K562 (cell line): ENCODE measurements at regions not wholly inside any gene's neighbourhood (a gene's known extent, or its start where the extent isn't known, plus 50 kb on each side); places are given as distances from the start of the nearest gene placed in this dataset.

Source experiments
- ATAC-seq: fragments of 200-7000 bp; cut with Tn5 transposase; 3 replicates; pipeline ENCODE4 v1.9.1; 2020; ENCODE audit warnings: moderate library complexity
- BruUV-seq: library from RNA; stranded (reverse); fragments of 400-500 nt; replicated peaks from 2 replicates; lab custom pipeline; 2021; lab: Mats Ljungman, UMichigan
- CTCF ChIA-PET: fragments of 300-600 bp; formaldehyde crosslinking; extraction: SDS; loops from one replicate; lab custom pipeline; 2021; ENCODE audit warnings: low intra/inter-chr PET ratio; lab: Yijun Ruan, JAX
- POLR2A ChIA-PET: fragments of 300-600, 350-650 bp; sonication (Branson Sonifier 250); formaldehyde crosslinking; extraction: SDS; loops from one replicate; lab custom pipeline; 2021; ENCODE audit warnings: antibody characterized with exemption, inconsistent platforms; lab: Yijun Ruan, JAX
- DNase-seq, 4 experiments: peaks; one replicate each; pipeline versions ENCODE4 v3.0.0 to v3.0.0-alpha.2; 2011 to 2018; ENCODE audit warnings: low spot score in 3 of 4, mixed read lengths in 3 of 4; ENCODE audit errors: extremely low read depth in 1 of 4
- FAIRE-seq: peaks from 2 replicates; lab custom pipeline; 2011; peaks lifted over from hg19 to GRCh38; lab: Jason Lieb, UNC
- H2AFZ ChIP-seq: 2 replicates; pipeline ENCODE4 v1.6.0; 2011; ENCODE audit warnings: low read depth, low read length, control low read depth, inconsistent platforms
- H3K27ac ChIP-seq: fragments of 200-600 bp; 3 replicates; pipeline ENCODE4 v1.8.0; 2011; ENCODE audit warnings: low read depth, mild to moderate bottlenecking, control low read depth, inconsistent platforms, low read length, moderate library complexity, mixed read lengths; ENCODE audit errors: extremely low read depth
- H3K27me3 ChIP-seq, 2 experiments: fragments of 300-600 bp in 1 of 2; 2 replicates in 1 of 2; 3 replicates in 1 of 2; pipeline versions ENCODE4 v1.6.0 to v1.8.0; 2011; ENCODE audit warnings: inconsistent platforms in 2 of 2, low read length in 2 of 2, mild to moderate bottlenecking in 1 of 2, mixed read lengths in 1 of 2, moderate library complexity in 1 of 2; ENCODE audit not compliant: control insufficient read depth in 2 of 2, insufficient read depth in 2 of 2
- H3K36me3 ChIP-seq: fragments of 300-600 bp; 3 replicates; pipeline ENCODE4 v1.8.0; 2011; ENCODE audit warnings: mild to moderate bottlenecking, low read length, inconsistent platforms; ENCODE audit not compliant: control insufficient read depth, insufficient read depth
- H3K4me1 ChIP-seq, 2 experiments: fragments of 200-600 bp in 1 of 2; replicated peaks in 1 of 2; 2 replicates in 1 of 2; 3 replicates in 1 of 2; pipeline versions ENCODE4 v1.5.1 to v1.8.0; 2011; ENCODE audit warnings: inconsistent platforms in 2 of 2, low read length in 2 of 2, mild to moderate bottlenecking in 1 of 2, mixed read lengths in 1 of 2, moderate library complexity in 1 of 2; ENCODE audit not compliant: control insufficient read depth in 2 of 2, insufficient read depth in 2 of 2
- H3K4me2 ChIP-seq: 2 replicates; pipeline ENCODE4 v1.6.1; 2011; ENCODE audit warnings: low read length, control low read depth, inconsistent platforms, mixed read lengths; ENCODE audit not compliant: insufficient read depth
- H3K4me3 ChIP-seq: fragments of 200-600 bp; sonication (generic), shearing (Covaris generic); 2 replicates; pipeline ENCODE4 v1.5.1; 2016; ENCODE audit warnings: control low read depth, inconsistent platforms
- H3K79me2 ChIP-seq: fragments of 200-600 bp; 3 replicates; pipeline ENCODE4 v1.8.0; 2011; ENCODE audit warnings: low read length, inconsistent platforms; ENCODE audit not compliant: control insufficient read depth, insufficient read depth
- H3K9ac ChIP-seq, 2 experiments: 2 replicates each; pipeline versions ENCODE4 v1.6.0 to v1.6.1; 2011; ENCODE audit warnings: low read depth in 2 of 2, low read length in 2 of 2, control low read depth in 1 of 2, inconsistent platforms in 1 of 2, mild to moderate bottlenecking in 1 of 2, mixed read lengths in 1 of 2; ENCODE audit not compliant: insufficient read depth in 1 of 2
- H3K9me1 ChIP-seq: one replicate; pipeline ENCODE4 v1.6.0; 2011; ENCODE audit warnings: inconsistent platforms, mild to moderate bottlenecking, low read length, moderate library complexity; ENCODE audit not compliant: control insufficient read depth, insufficient read depth
- H3K9me3 ChIP-seq: replicated peaks from 2 replicates; pipeline ENCODE4 v1.5.1; 2011; ENCODE audit warnings: low read depth, low read length, inconsistent platforms; ENCODE audit not compliant: control insufficient read depth, insufficient read depth
- H4K20me1 ChIP-seq: replicated peaks from 2 replicates; pipeline ENCODE4 v1.6.1; 2011; ENCODE audit warnings: low read length, inconsistent platforms, mixed read lengths; ENCODE audit not compliant: control insufficient read depth, insufficient read depth
- BRF1 ChIP-seq: IDR thresholded peaks from 3 replicates; pipeline ENCODE4 v1.6.1; 2011; ENCODE audit warnings: borderline replicate concordance, mild to moderate bottlenecking; ENCODE audit not compliant: insufficient read length; ENCODE audit errors: extremely low read depth
- E4F1 ChIP-seq: fragments of 250-450 bp; sonication (Bioruptor Pico); IDR thresholded peaks from 2 replicates; pipeline ENCODE4 v1.5.0; 2021; ENCODE audit warnings: mild to moderate bottlenecking, borderline replicate concordance
- HDAC6 ChIP-seq: IDR thresholded peaks from 2 replicates; pipeline ENCODE4 v1.6.1; 2012; ENCODE audit warnings: low read depth, mild to moderate bottlenecking, control low read depth, inconsistent platforms, low read length, moderate library complexity
- MEF2A ChIP-seq: IDR thresholded peaks from 2 replicates; pipeline ENCODE4 v1.6.1; 2011; ENCODE audit warnings: low read depth, mild to moderate bottlenecking, low read length, moderate library complexity; ENCODE audit not compliant: control insufficient read depth
- MEIS2 ChIP-seq: fragments of 450-650 bp; IDR thresholded peaks from 2 replicates; pipeline ENCODE4 v1.6.1; 2014; ENCODE audit warnings: mild to moderate bottlenecking; ENCODE audit not compliant: partially characterized antibody
- NFE2 ChIP-seq: IDR thresholded peaks from 2 replicates; pipeline ENCODE4 v1.6.1; 2014; ENCODE audit warnings: antibody characterized with exemption, low read depth
- NFIX ChIP-seq: fragments of 250-450 bp; sonication (Bioruptor Pico); IDR thresholded peaks from 2 replicates; pipeline ENCODE4 v1.4.0; 2020; ENCODE audit warnings: low read depth, mild to moderate bottlenecking, moderate library complexity
- NR2C1 ChIP-seq, 2 experiments: fragments of 450-650 bp; IDR thresholded peaks; 2 replicates each; pipeline ENCODE4 v1.6.1; 2017; ENCODE audit warnings: mild to moderate bottlenecking in 2 of 2, antibody characterized with exemption in 1 of 2, inconsistent platforms in 1 of 2, missing compliant biosample characterization in 1 of 2, missing genetic modification characterization in 1 of 2
- NR2F6 ChIP-seq: fragments of 450-650 bp; formaldehyde crosslinking; IDR thresholded peaks from 2 replicates; pipeline ENCODE4 v1.4.0; 2020; ENCODE audit warnings: mild to moderate bottlenecking
- RAD21 ChIP-seq, 2 experiments: fragments of 250-450 bp in 1 of 2; fragments of 450-650 bp in 1 of 2; sonication (Bioruptor Pico) in 1 of 2; formaldehyde crosslinking in 1 of 2; IDR thresholded peaks in 1 of 2; conservative IDR thresholded peaks in 1 of 2; 2 replicates each; pipeline versions ENCODE4 v1.4.0 to v1.8.0; 2020 to 2022; ENCODE audit warnings: mild to moderate bottlenecking in 2 of 2, moderate library complexity in 1 of 2
- THRAP3 ChIP-seq: fragments of 450-650 bp; IDR thresholded peaks from 2 replicates; pipeline ENCODE4 v1.6.1; 2016; ENCODE audit warnings: mild to moderate bottlenecking, inconsistent platforms, borderline replicate concordance
- TRIM28 ChIP-seq: fragments of 450-650 bp; IDR thresholded peaks from 2 replicates; pipeline ENCODE4 v1.6.1; 2017
- ZNF165 ChIP-seq: fragments of 250-450 bp; sonication (Bioruptor Pico); IDR thresholded peaks from 2 replicates; pipeline ENCODE4 v1.4.0; 2020; ENCODE audit warnings: borderline replicate concordance
- ZNF436 ChIP-seq: fragments of 250-450, 450-650 bp; sonication (Bioruptor Pico); formaldehyde crosslinking; IDR thresholded peaks from 2 replicates; pipeline ENCODE4 v1.7.0; 2020; ENCODE audit warnings: mild to moderate bottlenecking
- WGBS: fragments of 100-300 bp; shearing (Covaris generic); methylation state at CpG from one replicate; pipeline ENCODE4 v1.1.6; 2016; ENCODE audit warnings: low coverage, mixed read lengths; ENCODE audit not compliant: insufficient coverage; ENCODE audit errors: missing lambda C conversion rate; 5-methylcytosine and 5-hydroxymethylcytosine counted together
- in situ Hi-C: fragments of 300-500 bp; cut with MboI; formaldehyde crosslinking; loops from 4 replicates; pipeline ENCODE4 v1.15.0; 2018; ENCODE audit warnings: inconsistent platforms, mixed read lengths
- intact Hi-C: fragments of 100-400 bp; cut with micrococcal nuclease; formaldehyde crosslinking; loops from 2 replicates; pipeline ENCODE4 v1.14.2; 2022
- TF ChIP-seq, protein P1 (sequence below): fragments of 250-450 bp; sonication (Bioruptor Pico); IDR thresholded peaks from 2 replicates; pipeline ENCODE4 v1.8.0; 2022; ENCODE audit warnings: inconsistent platforms

GRCh38 chr1:60281360-60281932 lies 207.9 kb upstream of the C1orf87 start:
- ATAC-seq: peak; percentile 93
- no peaks in the 10 kb centered on the region for H3K9me1 ChIP-seq
- peak; percentile 13 to 54 (median 34) for DNase-seq
- POLR2A ChIA-PET: interaction anchor here (0.6 to 1.2 kb wide), 3 partner anchors 22 to 731 kb away, joined by 3 read pairs; no protein-coding TSS in a partner anchor
- no peaks in the 10 kb centered on the region for H3K79me2 ChIP-seq
- CTCF ChIA-PET: no interaction called here
- H3K36me3 ChIP-seq: no peaks in the 10 kb centered on the region
- no peaks in the 10 kb centered on the region for H3K4me1 ChIP-seq
- no peaks in the 10 kb centered on the region for H3K9me3 ChIP-seq
- no peaks in the 10 kb centered on the region for H3K27me3 ChIP-seq
- no peak overlapping the region for H3K4me3 ChIP-seq
- no peak overlapping the region for H3K4me2 ChIP-seq
- in situ Hi-C loops (no loop called here), intact Hi-C loops (loop anchor here (1.0 to 10.0 kb wide), 3 partner anchors 307 to 1573 kb away; no protein-coding TSS in a partner anchor)
- FAIRE-seq: peak; percentile 80
- BruUV-seq: no TSS peak
- WGBS: 1% methylated on average over 9 of the region's 9 CpGs
- H4K20me1 ChIP-seq: no peaks in the 10 kb centered on the region
- H2AFZ ChIP-seq: no peak overlapping the region
- no peak overlapping the region for H3K9ac ChIP-seq
- H3K27ac ChIP-seq: no peak overlapping the region
- no peak for TF ChIP-seq ZNF165 (CRISPR knock-in tag)
- no peak for TF ChIP-seq BRF1
- no peak for TF ChIP-seq NR2C1 (IDR thresholded peaks at IDR 0.05)
- TF ChIP-seq NR2C1 (tag; IDR thresholded peaks at IDR 0.05): no peak
- TF ChIP-seq RAD21 (CRISPR knock-in tag; conservative IDR thresholded peaks at IDR 0.05 in 1 of 2, IDR thresholded peaks at IDR 0.05 in 1 of 2): peak; percentile 88 to 90
- peak; percentile 96 for TF ChIP-seq MEIS2
- TF ChIP-seq THRAP3: no peak
- TF ChIP-seq NFE2: no peak
- TF ChIP-seq MEF2A: no peak
- no peak for TF ChIP-seq E4F1 (CRISPR knock-in tag)
- TF ChIP-seq NFIX (CRISPR knock-in tag): no peak
- TF ChIP-seq TRIM28: no peak
- TF ChIP-seq, protein P1, sequence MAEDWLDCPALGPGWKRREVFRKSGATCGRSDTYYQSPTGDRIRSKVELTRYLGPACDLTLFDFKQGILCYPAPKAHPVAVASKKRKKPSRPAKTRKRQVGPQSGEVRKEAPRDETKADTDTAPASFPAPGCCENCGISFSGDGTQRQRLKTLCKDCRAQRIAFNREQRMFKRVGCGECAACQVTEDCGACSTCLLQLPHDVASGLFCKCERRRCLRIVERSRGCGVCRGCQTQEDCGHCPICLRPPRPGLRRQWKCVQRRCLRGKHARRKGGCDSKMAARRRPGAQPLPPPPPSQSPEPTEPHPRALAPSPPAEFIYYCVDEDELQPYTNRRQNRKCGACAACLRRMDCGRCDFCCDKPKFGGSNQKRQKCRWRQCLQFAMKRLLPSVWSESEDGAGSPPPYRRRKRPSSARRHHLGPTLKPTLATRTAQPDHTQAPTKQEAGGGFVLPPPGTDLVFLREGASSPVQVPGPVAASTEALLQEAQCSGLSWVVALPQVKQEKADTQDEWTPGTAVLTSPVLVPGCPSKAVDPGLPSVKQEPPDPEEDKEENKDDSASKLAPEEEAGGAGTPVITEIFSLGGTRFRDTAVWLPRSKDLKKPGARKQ (CRISPR knock-in tag): no peak
- TF ChIP-seq NR2F6 (CRISPR knock-in tag): no peak
- no peak for TF ChIP-seq HDAC6
- no peak for TF ChIP-seq ZNF436 (CRISPR knock-in tag)
